ENCODE measurements at regions not wholly inside any gene's neighbourhood (a gene's known extent, or its start where the extent isn't known, plus 50 kb on each side); places are given as distances from the start of the nearest gene placed in this dataset.

DNA sequence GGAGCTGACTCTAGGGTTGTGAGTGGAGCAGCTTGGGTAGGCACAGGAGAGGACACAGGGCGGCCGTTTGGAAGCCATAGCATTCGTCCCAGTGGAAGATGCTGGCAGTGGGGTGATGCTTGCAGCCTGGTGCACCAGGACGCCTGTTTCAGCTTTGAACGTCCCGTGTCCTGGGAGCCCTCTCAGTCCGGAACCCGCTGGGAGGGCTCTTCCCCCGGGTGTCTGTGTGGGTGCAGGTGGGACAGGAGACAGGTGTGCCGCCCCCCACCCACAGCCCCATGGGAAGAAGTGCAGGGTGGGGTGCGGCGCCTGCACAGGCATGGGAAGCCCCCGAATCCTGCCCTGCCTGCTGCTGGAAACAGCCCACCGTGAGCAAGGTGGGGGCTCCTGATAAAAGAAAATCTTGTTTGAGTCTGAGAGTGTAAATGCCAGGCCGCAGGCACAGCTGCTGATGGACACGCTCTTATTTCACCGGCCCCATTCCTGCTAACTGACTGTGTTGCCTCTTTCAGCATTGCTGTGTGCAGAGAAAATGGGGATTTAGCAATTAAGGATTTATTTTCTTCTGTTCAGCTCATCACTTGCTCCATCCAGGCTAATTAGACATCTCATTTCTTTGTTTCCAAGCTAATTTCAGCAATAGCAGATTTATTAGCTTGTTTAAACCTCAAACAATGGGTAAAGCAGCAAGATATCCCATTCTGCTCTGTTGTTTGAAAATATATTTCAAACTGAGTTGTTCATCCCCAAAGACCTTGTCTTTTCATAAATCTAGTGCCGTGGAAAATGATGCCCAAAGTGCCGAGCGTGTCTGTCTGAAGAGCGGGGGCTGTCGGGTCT lies 54.9 kb upstream of the DPYSL4 start:
- TF ChIP-seq, protein P1, sequence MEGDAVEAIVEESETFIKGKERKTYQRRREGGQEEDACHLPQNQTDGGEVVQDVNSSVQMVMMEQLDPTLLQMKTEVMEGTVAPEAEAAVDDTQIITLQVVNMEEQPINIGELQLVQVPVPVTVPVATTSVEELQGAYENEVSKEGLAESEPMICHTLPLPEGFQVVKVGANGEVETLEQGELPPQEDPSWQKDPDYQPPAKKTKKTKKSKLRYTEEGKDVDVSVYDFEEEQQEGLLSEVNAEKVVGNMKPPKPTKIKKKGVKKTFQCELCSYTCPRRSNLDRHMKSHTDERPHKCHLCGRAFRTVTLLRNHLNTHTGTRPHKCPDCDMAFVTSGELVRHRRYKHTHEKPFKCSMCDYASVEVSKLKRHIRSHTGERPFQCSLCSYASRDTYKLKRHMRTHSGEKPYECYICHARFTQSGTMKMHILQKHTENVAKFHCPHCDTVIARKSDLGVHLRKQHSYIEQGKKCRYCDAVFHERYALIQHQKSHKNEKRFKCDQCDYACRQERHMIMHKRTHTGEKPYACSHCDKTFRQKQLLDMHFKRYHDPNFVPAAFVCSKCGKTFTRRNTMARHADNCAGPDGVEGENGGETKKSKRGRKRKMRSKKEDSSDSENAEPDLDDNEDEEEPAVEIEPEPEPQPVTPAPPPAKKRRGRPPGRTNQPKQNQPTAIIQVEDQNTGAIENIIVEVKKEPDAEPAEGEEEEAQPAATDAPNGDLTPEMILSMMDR (IDR thresholded peaks at IDR 0.05), result no peak
- TF ChIP-seq POLR2A (IDR thresholded peaks at IDR 0.05), result no peak
